Astrocyte (in vitro differentiated cells and primary cell): ENCODE measurements at regions not wholly inside any gene's neighbourhood (a gene's known extent, or its start where the extent isn't known, plus 50 kb on each side); places are given as distances from the start of the nearest gene placed in this dataset.
"Not testable (repeated sequence)": the region's sequence is repeated elsewhere in the genome, so short reads cannot be mapped to it uniquely, and the experiment has no call there.

ENCODE experiments used
- EZH2 ChIP-seq: IDR thresholded peaks from 2 replicates; pipeline ENCODE4 v1.6.1; 2012; ENCODE audit warnings: mild to moderate bottlenecking, low read length, inconsistent platforms; ENCODE audit not compliant: insufficient read depth
- TF ChIP-seq, protein P1 (sequence below): IDR thresholded peaks from 2 replicates; pipeline ENCODE4 v1.5.1; 2011; ENCODE audit warnings: low read depth, mild to moderate bottlenecking, inconsistent platforms, low read length, moderate library complexity; ENCODE audit not compliant: insufficient read depth

DNA sequence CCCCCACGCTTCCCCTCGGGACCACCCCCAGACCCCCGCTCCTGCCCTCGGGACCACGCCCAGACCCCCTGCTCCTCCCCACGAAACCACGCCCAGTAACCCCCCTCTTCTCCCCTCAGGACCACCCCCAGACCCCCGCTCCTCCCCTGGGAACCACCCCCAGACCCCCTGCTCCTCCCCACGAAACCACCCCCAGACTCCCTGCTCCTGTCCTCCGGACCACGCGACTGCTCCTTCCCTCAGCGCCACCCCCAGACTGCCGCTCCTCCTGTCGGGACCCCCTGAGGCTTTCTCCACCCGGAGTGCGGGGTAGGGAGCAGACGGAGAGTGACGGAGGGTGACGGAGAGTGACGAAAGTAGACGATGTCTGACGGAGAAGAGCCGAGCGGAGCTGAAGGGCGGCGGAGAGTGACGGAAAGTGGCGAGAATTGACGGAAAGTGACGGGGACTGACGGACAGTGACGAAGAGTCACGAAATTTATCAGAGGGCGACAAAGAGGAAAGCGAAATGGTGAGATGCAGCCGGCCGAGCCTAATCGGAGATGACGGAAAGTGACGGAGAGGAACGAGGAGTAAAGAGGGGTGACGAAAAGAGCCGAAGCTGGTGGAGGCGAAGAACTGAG lies 267.2 kb upstream of the PLCXD1 start:
- not testable (repeated sequence) for TF ChIP-seq EZH2
- TF ChIP-seq, protein P1, sequence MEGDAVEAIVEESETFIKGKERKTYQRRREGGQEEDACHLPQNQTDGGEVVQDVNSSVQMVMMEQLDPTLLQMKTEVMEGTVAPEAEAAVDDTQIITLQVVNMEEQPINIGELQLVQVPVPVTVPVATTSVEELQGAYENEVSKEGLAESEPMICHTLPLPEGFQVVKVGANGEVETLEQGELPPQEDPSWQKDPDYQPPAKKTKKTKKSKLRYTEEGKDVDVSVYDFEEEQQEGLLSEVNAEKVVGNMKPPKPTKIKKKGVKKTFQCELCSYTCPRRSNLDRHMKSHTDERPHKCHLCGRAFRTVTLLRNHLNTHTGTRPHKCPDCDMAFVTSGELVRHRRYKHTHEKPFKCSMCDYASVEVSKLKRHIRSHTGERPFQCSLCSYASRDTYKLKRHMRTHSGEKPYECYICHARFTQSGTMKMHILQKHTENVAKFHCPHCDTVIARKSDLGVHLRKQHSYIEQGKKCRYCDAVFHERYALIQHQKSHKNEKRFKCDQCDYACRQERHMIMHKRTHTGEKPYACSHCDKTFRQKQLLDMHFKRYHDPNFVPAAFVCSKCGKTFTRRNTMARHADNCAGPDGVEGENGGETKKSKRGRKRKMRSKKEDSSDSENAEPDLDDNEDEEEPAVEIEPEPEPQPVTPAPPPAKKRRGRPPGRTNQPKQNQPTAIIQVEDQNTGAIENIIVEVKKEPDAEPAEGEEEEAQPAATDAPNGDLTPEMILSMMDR, result not testable (repeated sequence)
